Endothelial cell of umbilical vein (primary cell): ENCODE measurements at regions not wholly inside any gene's neighbourhood (a gene's known extent, or its start where the extent isn't known, plus 50 kb on each side); places are given as distances from the start of the nearest gene placed in this dataset.

Source experiments
- BruUV-seq: library from RNA; stranded (reverse); fragments of 400-500 nt; replicated peaks from 2 replicates; lab custom pipeline; 2021; lab: Mats Ljungman, UMichigan
- CTCF ChIA-PET: fragments of 300-600, 350-600 bp; sonication (Branson Sonifier 250); formaldehyde crosslinking; loops from one replicate; lab custom pipeline; 2021; ENCODE audit warnings: antibody characterized with exemption, inconsistent platforms; lab: Charles Lee
- POLR2A ChIA-PET: fragments of 300-600, 350-600 bp; sonication (Branson Sonifier 250); formaldehyde crosslinking; loops from one replicate; lab custom pipeline; 2021; ENCODE audit warnings: antibody characterized with exemption, inconsistent platforms; lab: Charles Lee
- DNase-seq: peaks from one replicate; pipeline ENCODE4 v3.0.0-alpha.2; 2011; ENCODE audit warnings: low read depth, low spot score
- FAIRE-seq: peaks from 2 replicates; lab custom pipeline; 2011; peaks lifted over from hg19 to GRCh38; lab: Jason Lieb, UNC
- H2AFZ ChIP-seq: 2 replicates; pipeline ENCODE4 v1.6.0; 2012; ENCODE audit warnings: low read depth, low read length, control low read depth, inconsistent platforms
- H3K27ac ChIP-seq: 2 replicates; pipeline ENCODE4 v1.5.1; 2011; ENCODE audit warnings: low read depth, mild to moderate bottlenecking, control low read depth, low read length, moderate library complexity; ENCODE audit not compliant: insufficient read depth
- H3K27me3 ChIP-seq, 2 experiments: 2 replicates each; pipeline versions ENCODE4 v1.6.0 to v1.6.1; 2011; ENCODE audit warnings: low read length in 2 of 2, mixed read lengths in 1 of 2; ENCODE audit not compliant: control insufficient read depth in 2 of 2, insufficient read depth in 2 of 2
- H3K36me3 ChIP-seq, 2 experiments: 2 replicates in 1 of 2; 3 replicates in 1 of 2; pipeline ENCODE4 v1.5.1; 2011; ENCODE audit warnings: low read length in 2 of 2, mild to moderate bottlenecking in 1 of 2, moderate library complexity in 1 of 2; ENCODE audit not compliant: control insufficient read depth in 2 of 2, insufficient read depth in 2 of 2; ENCODE audit errors: extremely low read depth in 1 of 2
- H3K4me1 ChIP-seq: 3 replicates; pipeline ENCODE4 v1.5.1; 2011; ENCODE audit warnings: mild to moderate bottlenecking, low read length; ENCODE audit not compliant: control insufficient read depth, insufficient read depth; ENCODE audit errors: extremely low read depth
- H3K4me2 ChIP-seq: 2 replicates; pipeline ENCODE4 v1.6.1; 2011; ENCODE audit warnings: low read length, control low read depth, mixed read lengths; ENCODE audit not compliant: insufficient read depth
- H3K4me3 ChIP-seq, 3 experiments: fragments of 200-600 bp in 1 of 3; sonication (generic), shearing (Covaris generic) in 1 of 3; replicated peaks in 1 of 3; 2 replicates each; pipeline ENCODE4 v1.5.1; 2011 to 2016; ENCODE audit warnings: control low read depth in 3 of 3, low read length in 3 of 3, mild to moderate bottlenecking in 2 of 3, inconsistent platforms in 1 of 3, low read depth in 1 of 3, moderate library complexity in 1 of 3; ENCODE audit not compliant: insufficient read depth in 1 of 3
- H3K79me2 ChIP-seq: 2 replicates; pipeline ENCODE4 v1.6.0; 2012; ENCODE audit warnings: low read length, inconsistent platforms; ENCODE audit not compliant: control insufficient read depth, insufficient read depth
- H3K9ac ChIP-seq: replicated peaks from 2 replicates; pipeline ENCODE3; 2011; ENCODE audit warnings: low read length, control low read depth; ENCODE audit not compliant: insufficient read depth; ENCODE audit errors: extremely low read depth
- H3K9me1 ChIP-seq: replicated peaks from 3 replicates; pipeline ENCODE4 v1.6.0; 2011; ENCODE audit warnings: mild to moderate bottlenecking, low read length; ENCODE audit not compliant: control insufficient read depth, insufficient read depth; ENCODE audit errors: extremely low read depth
- H3K9me3 ChIP-seq: replicated peaks from 2 replicates; pipeline ENCODE4 v1.5.1; 2012; ENCODE audit warnings: low read length, inconsistent platforms; ENCODE audit not compliant: control insufficient read depth, insufficient read depth
- H4K20me1 ChIP-seq: replicated peaks from 2 replicates; pipeline ENCODE3; 2011; ENCODE audit warnings: mild to moderate bottlenecking, low read length; ENCODE audit not compliant: control insufficient read depth, insufficient read depth; ENCODE audit errors: extremely low read depth
- CTCF ChIP-seq, 2 donors: IDR thresholded peaks; 1 replicate in 1 of 2; 2 replicates in 1 of 2; pipeline ENCODE4 v1.5.1; 2011; ENCODE audit warnings: low read length in 2 of 2, mild to moderate bottlenecking in 2 of 2, moderate library complexity in 2 of 2, control low read depth in 1 of 2, inconsistent platforms in 1 of 2, low read depth in 1 of 2; ENCODE audit not compliant: insufficient read depth in 1 of 2; ENCODE audit errors: extremely low read depth in 1 of 2
- EZH2 ChIP-seq: IDR thresholded peaks from 2 replicates; pipeline ENCODE4 v1.6.1; 2012; ENCODE audit warnings: borderline replicate concordance, low read depth, mild to moderate bottlenecking, moderate library complexity, low read length, inconsistent platforms; ENCODE audit not compliant: severe bottlenecking
- FOS ChIP-seq: IDR thresholded peaks from 2 replicates; pipeline ENCODE4 v1.6.1; 2011; ENCODE audit warnings: mild to moderate bottlenecking, low read length, moderate library complexity, borderline replicate concordance; ENCODE audit not compliant: insufficient read depth
- GATA2 ChIP-seq: IDR thresholded peaks from 2 replicates; pipeline ENCODE4 v1.7.0; 2011; ENCODE audit warnings: low read depth, mild to moderate bottlenecking, moderate library complexity, mixed read lengths, low read length; ENCODE audit not compliant: insufficient read length, insufficient read depth
- JUN ChIP-seq: IDR thresholded peaks from 2 replicates; pipeline ENCODE4 v1.6.1; 2011; ENCODE audit warnings: borderline replicate concordance, low read depth; ENCODE audit not compliant: insufficient read length, insufficient read depth
- MAX ChIP-seq: IDR thresholded peaks from 2 replicates; pipeline ENCODE4 v1.6.1; 2011; ENCODE audit not compliant: insufficient read depth, insufficient read length
- MYC ChIP-seq: IDR thresholded peaks from one replicate; pipeline ENCODE4 v1.6.1; 2011; ENCODE audit warnings: mild to moderate bottlenecking, low read depth, low read length
- POLR2A ChIP-seq: IDR thresholded peaks from 2 replicates; pipeline ENCODE4 v1.6.1; 2012; ENCODE audit warnings: low read depth, mild to moderate bottlenecking, control low read depth, low read length
- POLR2AphosphoS5 ChIP-seq: IDR thresholded peaks from 2 replicates; pipeline ENCODE4 v1.6.1; 2012; ENCODE audit warnings: low read depth, mild to moderate bottlenecking, control low read depth, low read length, moderate library complexity; ENCODE audit not compliant: insufficient read depth
- dilution Hi-C: fragments of 300-500 bp; cut with MboI; formaldehyde crosslinking; loops from one replicate; pipeline ENCODE4 v1.15.0; 2019; ENCODE audit warnings: low sequenced_read_pairs; ENCODE audit not compliant: extremely low pct_ligation_motif_present
- intact Hi-C: fragments of 100-400 bp; cut with micrococcal nuclease; formaldehyde crosslinking; loops from one replicate; pipeline ENCODE4 v1.10.0; 2022

- DNase-seq, result no peak
- no peaks in the 10 kb centered on the region for H3K27me3 ChIP-seq
- dilution Hi-C loops, result no loop called here
- no peaks in the 10 kb centered on the region for H3K9me3 ChIP-seq
- intact Hi-C loops, result no loop called here
- no peak overlapping the region for H3K9ac ChIP-seq
- no peak overlapping the region for H3K27ac ChIP-seq
- H3K79me2 ChIP-seq, result no peaks in the 10 kb centered on the region
- H4K20me1 ChIP-seq, result no peaks in the 10 kb centered on the region
- ChIA-PET POLR2A (no interaction called here), CTCF (no interaction called here)
- no peak overlapping the region for H3K4me3 ChIP-seq
- no peaks in the 10 kb centered on the region for H3K36me3 ChIP-seq
- H3K9me1 ChIP-seq, result no peaks in the 10 kb centered on the region
- no peak overlapping the region for H3K4me2 ChIP-seq
- TF ChIP-seq MYC (no peak), GATA2 (no peak), EZH2 (no peak), JUN (no peak), MAX (no peak), POLR2AphosphoS5 (no peak), CTCF (IDR thresholded peaks at IDR 0.05; ENCODE audit: extremely low read depth in 1 of 2, insufficient read depth in 1 of 2, low read depth in 1 of 2, low read length in 2 of 2) (no peak), POLR2A (no peak), FOS (no peak)
- peaks cover 12% of the 10 kb centered on the region for H3K4me1 ChIP-seq
- BruUV-seq, result no TSS peak
- FAIRE-seq, result no peak
- no peak overlapping the region for H2AFZ ChIP-seq
These were observed 460.4 kb upstream of the SGO1 start for GRCh38 chr3:20646425-20646824.
